ENCODE measurements at regions not wholly inside any gene's neighbourhood (a gene's known extent, or its start where the extent isn't known, plus 50 kb on each side); places are given as distances from the start of the nearest gene placed in this dataset.
A peak's percentile ranks its signal among the peaks of the same experiment; 100 is the strongest.

GRCh38 chr10:78944723-78945312 is 123.9 kb upstream of the ZMIZ1 start:
- DNase-seq (ENCODE audit: low read depth) = peak; percentile 99

GRCh38 chr10:78945838-78946237 is 122.9 kb upstream of the ZMIZ1 start:
- no peak for DNase-seq (ENCODE audit: low read depth)

GRCh38 chr10:78947226-78947625 is 121.5 kb upstream of the ZMIZ1 start:
- no peak for DNase-seq (ENCODE audit: low read depth)

- no peak for DNase-seq (ENCODE audit: low read depth)
Measured at GRCh38 chr10:78947733-78948132, 121.0 kb upstream of the ZMIZ1 start.

GRCh38 chr10:78948621-78949030 is 120.1 kb upstream of the ZMIZ1 start:
- DNase-seq (ENCODE audit: low read depth) = no peak

GRCh38 chr10:78950656-78951587 is 117.8 kb upstream of the ZMIZ1 start:
- DNase-seq (ENCODE audit: low read depth) = no peak

- no peak for DNase-seq (ENCODE audit: low read depth)
Measured at GRCh38 chr10:78952030-78952429, 116.7 kb upstream of the ZMIZ1 start.

- no peak for DNase-seq (ENCODE audit: low read depth)
Measured at GRCh38 chr10:78952686-78953085, 116.1 kb upstream of the ZMIZ1 start.

- DNase-seq (ENCODE audit: low read depth) = peak; percentile 79
Measured at GRCh38 chr10:78953113-78953798, 115.5 kb upstream of the ZMIZ1 start.

GRCh38 chr10:78953799-78954297 is 114.9 kb upstream of the ZMIZ1 start:
- no peak for DNase-seq (ENCODE audit: low read depth)

- DNase-seq (ENCODE audit: low read depth) = peak; percentile 39
Measured at GRCh38 chr10:78954689-78955088, 114.1 kb upstream of the ZMIZ1 start.

GRCh38 chr10:78955206-78955605 is 113.6 kb upstream of the ZMIZ1 start:
- no peak for DNase-seq (ENCODE audit: low read depth)

- DNase-seq (ENCODE audit: low read depth) = no peak
Measured at GRCh38 chr10:78956391-78956790, 112.4 kb upstream of the ZMIZ1 start.

GRCh38 chr10:78957471-78958039 is 111.2 kb upstream of the ZMIZ1 start:
- no peak for DNase-seq (ENCODE audit: low read depth)

GRCh38 chr10:78959217-78959923 is 109.4 kb upstream of the ZMIZ1 start:
- DNase-seq (ENCODE audit: low read depth) = no peak

- peak; percentile 54 for DNase-seq (ENCODE audit: low read depth)
Measured at GRCh38 chr10:78959924-78960285, 108.9 kb upstream of the ZMIZ1 start.

- peak; percentile 92 for DNase-seq (ENCODE audit: low read depth)
Measured at GRCh38 chr10:78960316-78960800, 108.4 kb upstream of the ZMIZ1 start.

- DNase-seq (ENCODE audit: low read depth) = no peak
Measured at GRCh38 chr10:78961760-78962159, 107.0 kb upstream of the ZMIZ1 start.

GRCh38 chr10:78963074-78964034 is 105.4 kb upstream of the ZMIZ1 start:
- no peak for DNase-seq (ENCODE audit: low read depth)

GRCh38 chr10:78964274-78964951 is 104.4 kb upstream of the ZMIZ1 start:
- DNase-seq (ENCODE audit: low read depth) = no peak
